Panc1 (cell line): ENCODE measurements at regions not wholly inside any gene's neighbourhood (a gene's known extent, or its start where the extent isn't known, plus 50 kb on each side); places are given as distances from the start of the nearest gene placed in this dataset.

Experiments
- POLR2AphosphoS5 ChIP-seq: IDR thresholded peaks from 2 replicates; pipeline ENCODE4 v1.6.1; 2012; ENCODE audit warnings: mild to moderate bottlenecking, low read depth, low read length, moderate library complexity
- TF ChIP-seq, protein P1 (sequence below): fragments of 450-650 bp; IDR thresholded peaks from 2 replicates; pipeline ENCODE4 v1.5.1; 2017; ENCODE audit warnings: mild to moderate bottlenecking

DNA sequence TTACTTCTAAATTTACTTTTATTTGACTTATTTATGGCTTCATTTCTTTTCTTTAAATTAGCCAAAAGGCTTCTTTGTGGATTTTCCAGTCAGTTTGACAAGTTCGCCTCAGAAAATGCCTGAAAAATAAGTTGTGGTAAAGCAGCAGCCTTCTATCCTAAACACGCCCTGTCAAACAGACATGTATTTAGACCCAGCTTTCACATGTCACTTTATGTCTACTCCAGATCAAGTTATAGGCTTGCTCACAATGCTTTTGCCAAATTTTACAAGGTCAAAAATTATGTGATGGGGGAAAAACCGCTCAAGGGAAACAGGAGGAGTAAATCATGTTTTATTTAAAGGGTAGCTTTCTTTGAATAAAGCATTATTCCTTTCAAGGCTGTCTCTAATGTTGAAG, 615.0 kb downstream of the HDGFL1 start:
- no peak for TF ChIP-seq POLR2AphosphoS5
- TF ChIP-seq, protein P1, sequence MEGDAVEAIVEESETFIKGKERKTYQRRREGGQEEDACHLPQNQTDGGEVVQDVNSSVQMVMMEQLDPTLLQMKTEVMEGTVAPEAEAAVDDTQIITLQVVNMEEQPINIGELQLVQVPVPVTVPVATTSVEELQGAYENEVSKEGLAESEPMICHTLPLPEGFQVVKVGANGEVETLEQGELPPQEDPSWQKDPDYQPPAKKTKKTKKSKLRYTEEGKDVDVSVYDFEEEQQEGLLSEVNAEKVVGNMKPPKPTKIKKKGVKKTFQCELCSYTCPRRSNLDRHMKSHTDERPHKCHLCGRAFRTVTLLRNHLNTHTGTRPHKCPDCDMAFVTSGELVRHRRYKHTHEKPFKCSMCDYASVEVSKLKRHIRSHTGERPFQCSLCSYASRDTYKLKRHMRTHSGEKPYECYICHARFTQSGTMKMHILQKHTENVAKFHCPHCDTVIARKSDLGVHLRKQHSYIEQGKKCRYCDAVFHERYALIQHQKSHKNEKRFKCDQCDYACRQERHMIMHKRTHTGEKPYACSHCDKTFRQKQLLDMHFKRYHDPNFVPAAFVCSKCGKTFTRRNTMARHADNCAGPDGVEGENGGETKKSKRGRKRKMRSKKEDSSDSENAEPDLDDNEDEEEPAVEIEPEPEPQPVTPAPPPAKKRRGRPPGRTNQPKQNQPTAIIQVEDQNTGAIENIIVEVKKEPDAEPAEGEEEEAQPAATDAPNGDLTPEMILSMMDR = no peak
